ENCODE measurements at regions not wholly inside any gene's neighbourhood (a gene's known extent, or its start where the extent isn't known, plus 50 kb on each side); places are given as distances from the start of the nearest gene placed in this dataset.

- TF ChIP-seq CTCF (conservative IDR thresholded peaks at IDR 0.05; ENCODE audit: low read depth, low read length) = no peak
- TF ChIP-seq EZH2 (IDR thresholded peaks at IDR 0.05; ENCODE audit: borderline replicate concordance, low read depth, low read length, poor library complexity, severe bottlenecking) = no peak
Observed at GRCh38 chr9:79020276-79020675, 551.5 kb upstream of the TLE4 start.

Data from A673 (cell line).